Thyroid gland (tissue), 4 donors: ENCODE measurements at regions not wholly inside any gene's neighbourhood (a gene's known extent, or its start where the extent isn't known, plus 50 kb on each side); places are given as distances from the start of the nearest gene placed in this dataset.

Source experiments
- CTCF ChIP-seq, 6 experiments: fragments of 200-600 bp in 3 of 6; fragments of 450-650 bp in 3 of 6; sonication (generic) in 3 of 6; IDR thresholded peaks; one replicate each; pipeline ENCODE4 v1.5.1; 2016 to 2019; ENCODE audit warnings: antibody characterized with exemption in 6 of 6, mild to moderate bottlenecking in 2 of 6, inconsistent platforms in 1 of 6, moderate library complexity in 1 of 6
- POLR2A ChIP-seq, 2 donors: fragments of 450-650 bp; IDR thresholded peaks; one replicate each; pipeline ENCODE4 v1.6.1; 2017; ENCODE audit warnings: antibody characterized with exemption in 2 of 2, mild to moderate bottlenecking in 2 of 2, moderate library complexity in 1 of 2

GRCh38 chr4:29636961-29637360 lies 1083.2 kb upstream of the PCDH7 start:
- TF ChIP-seq CTCF (IDR thresholded peaks at IDR 0.05), result no peak
- no peak for TF ChIP-seq POLR2A (IDR thresholded peaks at IDR 0.05)
